Stromal cell of bone marrow (primary cell): ENCODE measurements at regions not wholly inside any gene's neighbourhood (a gene's known extent, or its start where the extent isn't known, plus 50 kb on each side); places are given as distances from the start of the nearest gene placed in this dataset.
"Not testable (repeated sequence)": the region's sequence is repeated elsewhere in the genome, so short reads cannot be mapped to it uniquely, and the experiment has no call there.

Experiments used
- DNase-seq: peaks from one replicate; pipeline ENCODE4 v3.0.0-alpha.2; 2012; ENCODE audit warnings: low read depth

DNA sequence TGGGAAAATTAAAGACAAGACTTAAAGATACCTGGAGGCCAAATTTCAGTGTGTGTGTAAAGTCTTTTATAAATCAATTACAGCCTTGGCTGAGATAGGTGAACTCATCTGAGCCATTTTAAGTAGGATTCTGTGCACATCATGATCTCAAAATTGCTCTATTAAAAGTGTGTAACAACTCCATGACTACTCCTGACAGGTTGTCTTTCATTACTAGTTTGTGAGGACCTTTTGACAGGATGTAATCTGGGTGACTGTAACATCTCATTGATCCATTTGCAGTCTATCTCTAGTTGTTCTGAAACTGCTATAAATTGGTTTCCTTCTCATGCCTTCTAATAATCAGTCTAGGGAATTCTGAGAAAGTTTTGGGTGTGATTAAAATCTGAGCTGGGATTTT, 753.3 kb downstream of the SLITRK5 start:
- DNase-seq = no peak

DNA sequence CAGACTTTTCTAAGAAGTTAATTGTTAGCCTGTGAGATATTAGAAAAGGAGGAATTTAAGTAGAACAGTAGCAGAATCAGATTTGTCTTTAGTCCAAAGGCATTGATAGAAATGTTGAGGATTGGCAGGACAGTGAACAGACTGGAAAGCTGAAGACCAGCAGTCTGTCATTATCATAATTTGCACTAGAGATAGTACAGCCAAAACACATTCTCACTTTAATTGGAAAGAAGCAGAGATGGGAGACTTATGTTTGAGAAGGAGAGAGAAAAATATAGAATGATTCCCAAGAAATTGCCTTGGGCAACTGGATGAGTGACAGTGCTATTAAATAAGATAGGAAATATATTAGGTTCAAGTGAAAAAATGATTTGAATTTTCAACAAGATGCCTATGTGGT, 755.5 kb downstream of the SLITRK5 start:
- DNase-seq = no peak

DNA sequence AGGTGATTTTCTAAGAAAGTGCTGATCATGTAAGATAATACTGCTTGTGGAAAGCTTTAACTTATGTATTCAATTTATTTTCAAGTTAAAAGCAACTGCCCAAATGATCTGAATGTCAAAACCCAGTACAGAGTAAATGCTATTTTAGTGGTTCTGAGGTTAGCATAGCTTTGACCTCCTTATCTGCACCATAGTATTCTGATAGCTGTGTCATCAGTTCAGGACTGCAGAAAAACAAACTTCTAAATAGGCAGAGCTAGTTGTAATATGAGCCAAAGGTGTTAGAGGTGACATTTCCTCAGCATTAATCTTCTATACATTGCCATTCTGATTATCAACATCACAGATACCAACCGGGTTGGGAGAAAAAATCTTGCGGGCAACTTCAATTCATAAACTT, 758.7 kb downstream of the SLITRK5 start:
- DNase-seq = no peak

DNA sequence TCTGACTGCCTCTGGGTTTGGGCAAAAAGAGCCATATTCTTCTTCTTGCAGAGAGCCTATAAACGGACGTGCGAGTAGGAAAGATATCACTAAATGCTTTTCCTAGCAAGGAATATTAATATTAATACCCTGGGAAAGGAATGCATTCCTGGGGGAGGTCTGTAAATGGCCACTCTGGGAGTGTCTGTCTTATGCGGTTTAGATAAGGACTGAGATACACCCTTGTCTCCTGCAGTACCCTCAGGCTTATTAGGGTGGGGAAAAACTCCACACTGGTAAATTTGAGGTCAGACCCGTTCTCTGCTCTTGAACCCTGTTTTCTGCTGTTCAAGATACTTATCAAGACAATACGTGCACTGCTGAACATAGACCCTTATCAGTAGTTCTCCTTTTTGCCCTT, 763.8 kb downstream of the SLITRK5 start:
- DNase-seq = no peak

DNA sequence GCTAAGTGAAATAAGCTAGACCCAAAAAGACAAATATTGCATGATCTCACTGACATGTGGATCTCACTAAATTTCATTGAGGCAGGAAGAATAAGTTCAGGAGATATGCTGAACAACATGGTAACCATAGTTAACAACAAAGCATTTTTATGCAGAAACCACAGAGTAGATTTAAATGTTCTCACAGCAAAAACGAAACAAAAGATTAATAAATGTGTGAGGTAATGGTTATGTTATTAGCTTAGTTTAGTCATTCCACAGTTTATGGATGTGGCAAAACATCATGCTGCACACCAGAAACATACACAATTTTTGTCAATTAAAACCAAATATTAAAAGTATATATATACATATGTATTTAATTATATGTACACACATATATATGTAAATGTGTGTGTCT, 765.8 kb downstream of the SLITRK5 start:
- DNase-seq = no peak

DNA sequence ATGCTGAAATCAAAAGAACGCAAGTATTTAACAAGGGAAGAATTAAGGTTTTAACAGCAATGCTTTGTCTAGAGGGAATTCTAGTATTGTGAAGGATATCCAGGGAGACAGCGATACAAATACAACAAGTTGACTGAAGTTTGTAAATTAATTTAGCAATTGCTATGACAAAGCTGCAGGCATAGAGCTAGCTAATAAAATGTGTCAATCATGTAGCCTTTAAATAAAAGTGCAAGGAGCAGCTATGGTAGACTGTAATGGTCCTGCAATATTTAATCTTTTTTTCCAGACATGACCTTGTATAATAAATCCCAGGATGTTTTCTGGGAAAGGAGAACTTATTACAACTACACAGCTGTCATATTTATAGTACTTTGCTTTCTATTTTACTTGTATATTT, 779.3 kb downstream of the SLITRK5 start:
- DNase-seq = no peak

DNA sequence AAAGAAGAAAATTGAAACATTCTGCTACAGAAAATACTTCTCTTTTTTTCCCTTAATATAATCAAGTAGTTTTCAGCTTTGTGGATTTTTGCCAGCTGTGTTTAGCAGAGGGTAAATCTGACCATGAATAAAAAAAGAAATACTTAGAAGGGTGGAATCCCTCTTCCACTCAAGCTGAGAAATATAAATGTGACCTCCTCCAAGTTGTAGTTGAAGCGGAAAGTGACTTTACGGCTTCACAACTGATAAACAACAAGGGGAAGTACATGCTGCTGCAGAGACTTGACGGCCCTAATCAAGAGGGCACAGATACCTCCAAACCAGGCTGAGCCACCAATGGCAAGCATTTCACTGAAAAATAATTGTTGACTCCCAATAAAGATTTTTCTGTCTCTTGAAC, 785.0 kb downstream of the SLITRK5 start:
- no peak for DNase-seq

DNA sequence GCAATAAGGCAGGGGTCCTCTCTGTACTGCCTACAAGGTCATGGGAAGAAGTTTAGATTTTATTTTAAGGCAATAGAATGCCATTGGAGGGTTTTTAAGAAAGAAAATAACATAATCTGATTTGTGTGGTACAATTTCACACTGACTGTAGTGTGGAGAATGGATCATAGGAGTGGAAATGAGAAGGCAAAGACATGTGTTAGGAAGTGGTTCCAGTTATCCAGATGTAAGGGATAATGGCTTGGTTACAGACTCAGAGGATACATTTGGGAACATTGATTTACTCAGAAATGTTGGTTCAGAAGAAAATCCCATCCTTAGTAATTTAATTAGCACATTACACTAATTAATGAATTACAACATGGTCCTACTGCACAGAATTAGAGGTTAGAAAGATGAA, 788.2 kb downstream of the SLITRK5 start:
- DNase-seq = no peak

DNA sequence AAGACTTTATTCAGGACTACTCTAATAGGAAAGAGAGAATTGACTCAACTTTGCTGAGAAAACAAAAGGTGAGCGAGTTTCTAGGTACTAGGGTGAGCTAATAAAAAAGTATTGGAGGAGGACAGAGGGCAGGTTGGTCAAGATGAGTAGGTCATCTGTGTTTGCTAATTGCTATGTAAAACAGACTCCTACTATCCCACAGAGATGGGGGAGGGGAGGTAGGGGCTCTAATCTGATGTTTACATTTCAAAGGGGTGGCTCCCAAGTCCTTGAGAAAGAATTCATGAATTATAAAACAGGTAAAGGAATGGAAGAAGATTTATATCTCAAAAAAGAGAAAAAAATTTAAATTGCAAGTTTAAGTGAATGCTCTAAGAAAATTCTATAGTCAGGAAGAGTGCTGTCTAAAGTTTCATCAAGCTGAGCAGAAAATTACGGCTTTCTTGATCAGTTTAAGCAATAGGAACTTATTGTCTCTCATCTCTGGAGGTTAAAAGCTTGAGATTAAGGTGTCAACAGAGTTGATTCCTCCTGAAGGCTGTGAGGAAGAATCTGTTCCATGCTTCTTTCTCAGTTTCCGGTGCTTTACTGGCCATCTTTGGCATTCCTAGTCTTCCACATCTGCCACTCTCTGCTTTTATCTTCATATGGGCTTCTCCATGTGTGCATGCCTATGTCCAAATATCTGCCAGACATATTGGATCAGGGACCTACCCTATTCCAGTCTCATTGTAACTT, 790.3 kb downstream of the SLITRK5 start:
- DNase-seq = no peak

DNA sequence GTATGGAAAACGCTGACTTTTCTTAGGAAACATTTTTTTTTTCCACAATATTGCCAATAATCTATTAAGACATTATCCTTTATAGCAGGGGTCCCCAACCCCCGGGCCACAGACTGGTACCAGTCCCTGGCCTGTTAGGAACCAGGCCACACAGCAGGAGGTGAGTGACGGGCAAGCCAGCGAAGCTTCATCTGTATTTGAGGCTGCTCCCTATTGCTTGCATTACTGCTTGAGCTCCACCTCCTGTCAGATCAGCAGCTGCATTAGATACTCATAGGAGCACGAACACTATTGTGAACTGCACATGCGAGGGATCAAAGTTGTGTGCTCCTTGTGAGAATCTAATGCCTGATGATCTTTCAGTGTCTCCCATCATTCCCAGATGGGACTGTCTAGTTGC, 793.7 kb downstream of the SLITRK5 start:
- no peak for DNase-seq

DNA sequence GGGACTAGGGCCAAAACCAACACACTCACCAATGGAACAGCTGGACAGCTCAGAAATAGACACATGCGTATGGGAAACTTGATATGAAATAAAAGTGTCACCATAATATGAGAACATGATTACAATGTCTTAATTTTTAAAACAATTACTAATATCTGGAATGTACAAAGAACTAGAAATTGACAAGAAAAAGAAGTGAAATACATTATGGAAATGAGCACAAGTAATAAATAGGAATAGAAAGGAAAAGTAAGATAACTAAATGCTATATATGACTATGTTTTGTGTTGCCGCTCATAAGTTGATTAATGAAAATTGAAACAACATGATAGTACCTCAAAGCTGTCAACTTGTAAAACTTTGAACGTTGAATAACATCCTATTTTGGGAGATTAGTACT, 801.1 kb downstream of the SLITRK5 start:
- DNase-seq = no peak

DNA sequence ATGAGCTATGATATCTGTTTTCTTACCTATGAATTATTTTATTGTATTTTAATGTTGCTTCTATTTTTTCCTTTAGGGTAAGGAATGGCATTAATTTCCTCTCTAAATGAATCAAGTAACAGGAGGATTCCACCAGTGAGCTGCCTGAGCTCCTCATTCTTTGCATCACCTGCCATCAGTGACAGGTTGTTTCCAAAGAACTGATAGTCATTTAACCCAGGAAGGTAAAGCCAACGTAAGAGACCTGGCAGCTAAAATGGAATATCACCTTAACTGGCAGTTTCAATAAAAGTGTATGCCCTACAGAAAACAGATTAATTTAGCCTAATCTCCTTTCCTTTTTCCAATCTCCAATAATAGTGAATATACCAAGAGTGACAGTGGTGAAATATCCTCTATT, 812.0 kb downstream of the SLITRK5 start:
- DNase-seq = no peak

DNA sequence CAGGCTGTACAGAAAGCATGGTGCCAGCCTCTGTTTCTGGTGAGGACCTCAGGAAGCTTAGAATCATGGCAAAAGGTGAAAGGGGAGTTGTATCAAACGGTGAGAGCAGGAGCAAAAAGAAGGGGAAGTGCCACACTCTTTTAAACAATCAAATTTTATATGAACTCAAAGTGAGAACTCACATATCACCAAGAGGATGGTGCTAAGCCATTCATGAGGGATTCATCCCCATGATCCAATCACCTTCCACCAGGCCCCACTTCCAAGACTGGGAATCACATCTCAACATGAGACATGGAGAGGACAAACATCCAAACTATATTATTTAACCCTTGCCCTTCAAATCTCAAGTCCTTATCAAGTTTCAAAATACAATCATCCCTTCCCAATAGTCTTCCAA, 836.7 kb downstream of the SLITRK5 start:
- no peak for DNase-seq

DNA sequence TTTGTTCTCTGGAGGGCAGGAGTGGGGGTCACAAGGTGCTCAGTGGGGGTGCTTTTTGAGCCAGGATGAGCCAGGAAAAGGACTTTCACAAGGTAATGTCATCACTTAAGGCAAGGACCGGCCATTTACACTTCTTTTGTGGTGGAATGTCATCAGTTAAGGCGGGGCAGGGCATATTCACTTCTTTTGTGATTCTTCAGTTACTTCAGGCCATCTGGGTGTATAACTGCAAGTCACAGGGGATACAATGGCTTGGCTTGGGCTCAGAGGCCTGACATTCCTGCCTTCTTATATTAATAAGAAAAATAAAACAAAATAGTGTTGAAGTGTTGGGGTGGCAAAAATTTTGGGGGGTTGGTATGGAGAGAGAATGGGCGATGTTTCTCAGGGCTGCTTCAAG, 841.8 kb downstream of the SLITRK5 start:
- DNase-seq = not testable (repeated sequence)

DNA sequence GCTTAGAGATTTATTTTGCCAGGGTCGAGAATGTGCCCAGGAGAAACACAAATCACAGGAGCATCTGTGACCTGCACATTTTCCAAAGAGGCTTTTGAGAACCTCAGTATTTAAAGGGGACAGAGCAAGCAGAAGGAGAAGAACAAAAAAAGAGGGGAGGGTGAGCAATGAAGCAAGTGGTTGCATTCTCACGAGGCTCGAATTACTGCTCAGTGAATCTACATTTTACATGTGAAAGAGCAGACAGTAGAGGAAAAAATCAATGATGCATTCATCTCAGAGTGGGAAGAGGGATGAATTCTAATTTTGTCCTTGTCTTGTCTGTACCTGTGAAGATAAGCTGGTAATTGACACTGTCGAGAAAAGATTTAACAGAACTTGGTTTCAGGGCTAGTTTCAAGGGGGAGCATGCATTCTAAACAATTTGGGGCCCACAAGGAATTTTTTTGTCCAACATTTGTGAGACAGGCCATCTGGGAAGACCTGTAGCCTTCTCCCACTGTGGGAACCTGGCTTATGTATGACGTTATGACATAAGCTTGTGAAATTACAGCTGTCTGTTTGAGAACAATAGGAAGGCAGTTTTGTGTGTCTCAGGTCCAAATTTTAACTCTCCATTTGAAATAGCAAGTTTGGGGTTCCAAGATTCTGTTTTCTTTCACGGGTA, 855.1 kb downstream of the SLITRK5 start:
- no peak for DNase-seq

DNA sequence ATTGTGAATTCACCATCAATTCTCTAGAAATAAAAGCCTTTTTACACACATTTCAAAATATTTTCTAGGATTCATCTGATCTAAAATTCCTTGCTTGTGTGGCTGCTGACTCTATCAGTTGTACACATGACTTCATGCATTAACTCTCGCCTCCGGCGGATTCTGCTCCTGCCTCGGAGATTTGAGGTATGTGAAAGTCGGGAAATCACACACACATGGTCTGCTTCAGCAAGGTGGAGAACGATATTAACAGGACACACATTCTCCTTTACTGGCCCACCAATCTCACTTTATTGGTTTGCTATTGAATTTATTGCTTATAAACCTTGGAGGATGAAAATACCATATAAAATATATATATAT, 855.7 kb downstream of the SLITRK5 start:
- DNase-seq = no peak

DNA sequence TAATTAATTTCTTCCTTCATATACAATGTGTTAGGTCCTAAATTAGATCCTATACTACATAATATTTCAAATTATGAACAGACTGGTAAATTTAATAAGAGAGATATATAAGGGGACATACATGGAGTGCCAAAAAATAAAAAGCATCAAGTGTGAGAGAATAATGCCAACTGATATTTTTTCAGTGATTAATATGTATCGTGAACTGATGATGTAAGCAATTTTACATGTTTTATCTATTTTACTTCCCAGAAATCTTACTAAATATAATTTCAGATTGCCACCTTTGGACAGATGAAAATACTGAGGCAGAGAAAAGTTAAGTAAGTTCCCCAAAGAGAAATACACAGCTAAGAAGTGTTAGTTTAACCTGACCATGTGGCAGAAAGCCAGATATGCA, 870.8 kb downstream of the SLITRK5 start:
- DNase-seq = no peak

DNA sequence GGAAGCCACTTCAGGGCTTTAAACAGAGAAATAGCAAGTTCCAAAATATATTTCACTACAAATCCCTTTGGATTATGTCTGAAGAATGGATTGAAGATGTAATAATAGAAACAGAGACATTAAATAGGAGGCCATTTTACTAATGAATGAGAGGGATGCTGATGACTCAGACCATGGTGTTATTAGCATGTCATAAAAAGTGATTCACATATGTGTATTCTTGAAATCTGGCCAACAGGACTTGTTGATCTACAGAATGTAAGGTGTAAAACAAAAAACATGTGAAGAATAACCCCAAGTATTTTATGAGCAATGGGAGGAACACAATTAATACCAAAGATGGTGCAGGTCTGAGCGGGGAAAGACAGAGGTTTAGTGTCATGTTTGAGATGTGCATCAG, 873.7 kb downstream of the SLITRK5 start:
- no peak for DNase-seq

DNA sequence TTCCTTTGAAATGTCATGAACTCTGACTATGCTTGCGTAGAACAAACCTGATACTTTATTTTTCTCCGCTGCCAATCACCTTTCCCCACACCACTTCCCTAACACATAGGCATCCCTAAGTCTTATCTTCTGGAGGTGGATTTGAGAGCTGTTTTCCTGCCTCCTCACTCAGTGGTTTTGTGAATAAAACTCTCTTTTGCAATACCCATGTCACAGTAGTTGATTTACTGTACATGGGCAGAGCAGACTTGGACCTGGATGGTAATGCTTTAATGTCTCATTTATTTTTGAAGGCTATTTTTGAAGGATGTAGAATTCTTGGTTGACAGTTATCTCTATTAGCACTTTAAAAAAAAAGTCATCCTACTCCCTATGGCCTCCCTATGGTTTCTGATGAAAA, 881.8 kb downstream of the SLITRK5 start:
- DNase-seq = no peak

DNA sequence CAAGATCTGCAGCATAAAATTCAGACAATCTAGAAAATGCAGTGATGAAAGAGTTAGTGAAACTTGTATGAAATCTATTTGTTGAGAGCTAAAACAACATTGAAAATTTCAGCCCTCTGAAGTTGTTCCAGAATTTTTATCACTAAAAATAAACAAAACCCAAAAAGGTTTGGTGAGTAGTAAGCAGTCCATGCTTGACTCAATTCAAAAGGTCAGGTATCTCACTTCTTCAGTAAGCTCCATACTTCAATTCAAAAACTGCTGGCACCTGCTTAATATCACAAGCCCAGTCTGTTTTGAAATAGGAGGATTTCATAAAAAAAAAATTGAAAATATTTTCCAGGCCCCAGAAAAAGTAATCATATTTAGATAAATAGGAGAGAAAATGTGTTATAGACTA, 894.4 kb downstream of the SLITRK5 start:
- no peak for DNase-seq

DNA sequence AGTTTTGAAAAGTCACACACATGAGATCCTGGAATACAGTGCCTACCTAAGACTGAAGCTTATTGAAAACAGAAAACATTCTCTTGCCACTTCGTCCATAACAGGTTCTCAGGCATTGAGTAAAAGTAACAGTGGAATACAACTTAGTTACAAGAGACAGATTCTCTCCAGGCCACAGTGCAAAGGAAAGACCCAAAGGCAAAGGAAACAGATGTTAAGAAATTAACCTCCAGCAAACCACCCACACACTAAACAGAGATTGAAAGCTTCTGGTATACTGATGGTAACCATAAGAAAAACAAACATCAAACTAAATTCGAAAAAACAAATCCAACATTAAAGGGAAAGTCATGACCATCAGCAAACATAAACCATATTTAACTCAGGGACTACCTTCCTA, 914.7 kb downstream of the SLITRK5 start:
- no peak for DNase-seq

DNA sequence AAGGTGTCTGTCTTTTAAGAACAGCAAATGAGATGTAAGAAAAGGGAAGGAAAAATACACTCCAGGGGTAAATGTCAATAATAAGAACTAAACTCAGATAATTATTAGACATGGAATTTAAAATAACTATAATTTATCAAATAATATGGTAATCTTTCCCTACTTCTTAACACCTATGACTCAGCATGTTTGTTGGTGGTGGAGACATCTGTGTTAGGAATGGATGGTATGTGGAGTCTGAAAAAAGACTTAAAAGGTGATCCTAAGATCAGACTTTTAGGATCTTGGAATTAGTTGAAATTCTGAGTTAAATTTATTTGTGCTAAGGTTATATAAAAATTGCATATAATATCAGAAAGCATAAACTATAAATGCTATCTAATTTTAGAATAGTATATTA, 915.1 kb downstream of the SLITRK5 start:
- no peak for DNase-seq

DNA sequence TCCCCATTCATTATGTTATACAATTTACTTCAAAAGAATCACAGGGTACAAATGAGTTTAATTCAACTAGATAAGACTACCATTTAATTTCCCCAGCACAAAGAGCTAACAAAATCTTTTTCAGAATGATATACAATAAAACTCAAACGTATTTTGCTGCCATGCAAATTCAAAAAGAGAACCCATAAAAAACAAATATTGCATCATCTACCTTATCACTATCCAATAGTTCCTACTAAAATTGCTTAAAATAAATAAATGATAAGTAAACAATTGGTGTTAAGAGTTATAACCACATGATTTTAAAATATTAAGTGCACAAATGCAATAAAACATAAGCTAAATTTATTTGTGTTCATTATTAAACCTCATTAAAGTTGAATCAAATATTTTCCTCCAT, 919.4 kb downstream of the SLITRK5 start:
- no peak for DNase-seq

DNA sequence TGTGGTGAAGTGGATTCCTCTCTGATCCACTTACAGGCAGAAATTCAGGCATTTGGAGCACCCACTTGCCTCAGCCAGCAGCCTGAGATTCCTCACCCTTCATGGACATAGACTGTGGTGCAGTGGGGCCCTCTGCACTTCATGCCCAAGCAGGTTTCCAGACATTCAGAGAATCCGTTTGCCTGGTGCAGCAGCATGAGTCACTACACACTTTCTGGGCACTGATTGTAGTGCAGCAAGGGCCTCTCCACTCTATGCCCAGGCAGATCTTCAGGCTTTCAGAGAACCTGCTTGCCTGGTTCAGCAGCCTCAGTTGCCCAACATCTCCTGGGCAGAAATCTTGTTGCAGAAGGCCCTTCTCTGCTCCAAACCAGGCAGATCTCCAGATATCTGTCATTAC, 920.9 kb downstream of the SLITRK5 start:
- DNase-seq = no peak
